ENCODE measurements at regions not wholly inside any gene's neighbourhood (a gene's known extent, or its start where the extent isn't known, plus 50 kb on each side); places are given as distances from the start of the nearest gene placed in this dataset.

GRCh38 chr10:131536676-131537075 lies 225.2 kb upstream of the TCERG1L start:
- Histone ChIP-seq H4K20me1 (ENCODE audit: insufficient read depth, poor library complexity, severe bottlenecking) (no peaks in the 10 kb centered on the region), H3K27ac (no peak overlapping the region), H3K4me1 (ENCODE audit: insufficient read depth) (no peaks in the 10 kb centered on the region), H3K9me3 (ENCODE audit: low read depth) (no peaks in the 10 kb centered on the region), H3K36me3 (replicated peaks; ENCODE audit: insufficient read depth, low read depth) (no peaks in the 10 kb centered on the region), H2AFZ (no peak overlapping the region), H3K4me2 (no peak overlapping the region), H3K9me2 (replicated peaks; ENCODE audit: insufficient read depth) (no peaks in the 10 kb centered on the region), H3K27me3 (no peaks in the 10 kb centered on the region), H3K79me2 (no peaks in the 10 kb centered on the region), H3K4me3 (no peak overlapping the region)
- 91% methylated on average over 15 of the region's 15 CpGs for WGBS (ENCODE audit: low lambda C conversion rate, missing lambda C conversion rate)
- TF ChIP-seq EZH2phosphoT487 (IDR thresholded peaks at IDR 0.05; ENCODE audit: low read depth, severe bottlenecking, unreplicated experiment) (no peak), EZH2 (IDR thresholded peaks at IDR 0.05; ENCODE audit: borderline replicate concordance) (no peak), CTCF (IDR thresholded peaks at IDR 0.05; ENCODE audit: poor library complexity) (no peak)
- no peak for DNase-seq (ENCODE audit: low spot score)

GRCh38 chr10:131537281-131537680 lies 225.8 kb upstream of the TCERG1L start:
- H3K79me2 ChIP-seq, result no peaks in the 10 kb centered on the region
- TF ChIP-seq CTCF (IDR thresholded peaks at IDR 0.05; ENCODE audit: poor library complexity) (no peak), EZH2 (IDR thresholded peaks at IDR 0.05; ENCODE audit: borderline replicate concordance) (no peak), EZH2phosphoT487 (IDR thresholded peaks at IDR 0.05; ENCODE audit: low read depth, severe bottlenecking, unreplicated experiment) (no peak)
- H2AFZ ChIP-seq, result no peak overlapping the region
- H3K27me3 ChIP-seq, result no peaks in the 10 kb centered on the region
- H3K9me2 ChIP-seq (replicated peaks; ENCODE audit: insufficient read depth), result no peaks in the 10 kb centered on the region
- no peak for DNase-seq (ENCODE audit: low spot score)
- H3K9me3 ChIP-seq (ENCODE audit: low read depth), result no peaks in the 10 kb centered on the region
- no peak overlapping the region for H3K27ac ChIP-seq
- no peaks in the 10 kb centered on the region for H3K36me3 ChIP-seq (replicated peaks; ENCODE audit: insufficient read depth, low read depth)
- WGBS (ENCODE audit: low lambda C conversion rate, missing lambda C conversion rate), result 69% methylated on average over 1 of the region's 1 CpG
- H3K4me2 ChIP-seq, result no peak overlapping the region
- H3K4me3 ChIP-seq, result no peak overlapping the region
- H4K20me1 ChIP-seq (ENCODE audit: insufficient read depth, poor library complexity, severe bottlenecking), result no peaks in the 10 kb centered on the region
- no peaks in the 10 kb centered on the region for H3K4me1 ChIP-seq (ENCODE audit: insufficient read depth)

- Histone ChIP-seq H2AFZ (no peak overlapping the region), H3K27me3 (peaks cover 4% of the 10 kb centered on the region), H3K9me3 (ENCODE audit: low read depth) (no peaks in the 10 kb centered on the region), H3K4me1 (ENCODE audit: insufficient read depth) (no peaks in the 10 kb centered on the region), H3K27ac (no peak overlapping the region), H3K4me2 (no peak overlapping the region), H3K4me3 (no peak overlapping the region), H3K36me3 (replicated peaks; ENCODE audit: insufficient read depth, low read depth) (no peaks in the 10 kb centered on the region), H3K9me2 (replicated peaks; ENCODE audit: insufficient read depth) (no peaks in the 10 kb centered on the region), H4K20me1 (ENCODE audit: insufficient read depth, poor library complexity, severe bottlenecking) (no peaks in the 10 kb centered on the region), H3K79me2 (no peaks in the 10 kb centered on the region)
- WGBS (ENCODE audit: low lambda C conversion rate, missing lambda C conversion rate), result 83% methylated on average over 8 of the region's 8 CpGs
- TF ChIP-seq EZH2 (IDR thresholded peaks at IDR 0.05; ENCODE audit: borderline replicate concordance) (no peak), CTCF (IDR thresholded peaks at IDR 0.05; ENCODE audit: poor library complexity) (no peak), EZH2phosphoT487 (IDR thresholded peaks at IDR 0.05; ENCODE audit: low read depth, severe bottlenecking, unreplicated experiment) (no peak)
- no peak for DNase-seq (ENCODE audit: low spot score)
Observed at GRCh38 chr10:131544495-131544894, 233.0 kb upstream of the TCERG1L start.
